IMR-90 (cell line): ENCODE measurements at regions not wholly inside any gene's neighbourhood (a gene's known extent, or its start where the extent isn't known, plus 50 kb on each side); places are given as distances from the start of the nearest gene placed in this dataset.

ENCODE experiments used
- BHLHE40 ChIP-seq: fragments of 150-350 bp; IDR thresholded peaks from 2 replicates; pipeline ENCODE4 v1.6.1; 2016; ENCODE audit warnings: mild to moderate bottlenecking, low read depth, low read length
- CEBPB ChIP-seq: IDR thresholded peaks from 2 replicates; pipeline ENCODE4 v1.6.1; 2012; ENCODE audit warnings: low read depth, low read length, improper control_type of control experiment
- MXI1 ChIP-seq: IDR thresholded peaks from 2 replicates; pipeline ENCODE4 v1.6.1; 2012; ENCODE audit warnings: low read depth, mild to moderate bottlenecking, low read length, moderate library complexity, borderline replicate concordance
- NFE2L2 ChIP-seq: fragments of 150-350 bp; IDR thresholded peaks from 2 replicates; pipeline ENCODE4 v1.6.1; 2016; ENCODE audit warnings: low read depth, mild to moderate bottlenecking, low read length
- POLR2A ChIP-seq: IDR thresholded peaks from 2 replicates; pipeline ENCODE4 v1.6.1; 2012; ENCODE audit warnings: mild to moderate bottlenecking, low read depth, low read length
- SMC3 ChIP-seq: fragments of 150-350 bp; IDR thresholded peaks from 2 replicates; pipeline ENCODE4 v1.6.1; 2016; ENCODE audit warnings: low read depth, mild to moderate bottlenecking, antibody characterized with exemption, low read length, moderate library complexity
- TF ChIP-seq, protein P1 (sequence below): conservative IDR thresholded peaks from 2 replicates; pipeline ENCODE4 v1.5.1; 2012; ENCODE audit warnings: mild to moderate bottlenecking, low read depth, low read length, improper control_type of control experiment

- TF ChIP-seq, protein P1, sequence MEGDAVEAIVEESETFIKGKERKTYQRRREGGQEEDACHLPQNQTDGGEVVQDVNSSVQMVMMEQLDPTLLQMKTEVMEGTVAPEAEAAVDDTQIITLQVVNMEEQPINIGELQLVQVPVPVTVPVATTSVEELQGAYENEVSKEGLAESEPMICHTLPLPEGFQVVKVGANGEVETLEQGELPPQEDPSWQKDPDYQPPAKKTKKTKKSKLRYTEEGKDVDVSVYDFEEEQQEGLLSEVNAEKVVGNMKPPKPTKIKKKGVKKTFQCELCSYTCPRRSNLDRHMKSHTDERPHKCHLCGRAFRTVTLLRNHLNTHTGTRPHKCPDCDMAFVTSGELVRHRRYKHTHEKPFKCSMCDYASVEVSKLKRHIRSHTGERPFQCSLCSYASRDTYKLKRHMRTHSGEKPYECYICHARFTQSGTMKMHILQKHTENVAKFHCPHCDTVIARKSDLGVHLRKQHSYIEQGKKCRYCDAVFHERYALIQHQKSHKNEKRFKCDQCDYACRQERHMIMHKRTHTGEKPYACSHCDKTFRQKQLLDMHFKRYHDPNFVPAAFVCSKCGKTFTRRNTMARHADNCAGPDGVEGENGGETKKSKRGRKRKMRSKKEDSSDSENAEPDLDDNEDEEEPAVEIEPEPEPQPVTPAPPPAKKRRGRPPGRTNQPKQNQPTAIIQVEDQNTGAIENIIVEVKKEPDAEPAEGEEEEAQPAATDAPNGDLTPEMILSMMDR, result no peak
- no peak for TF ChIP-seq BHLHE40
- TF ChIP-seq SMC3, result no peak
- TF ChIP-seq POLR2A, result no peak
- TF ChIP-seq CEBPB, result no peak
- no peak for TF ChIP-seq NFE2L2
- TF ChIP-seq MXI1, result no peak
Measured at GRCh38 chr5:4953576-4953975, 186.6 kb upstream of the ADAMTS16 start.
